Bronchial epithelial cell (primary cell): ENCODE measurements at regions not wholly inside any gene's neighbourhood (a gene's known extent, or its start where the extent isn't known, plus 50 kb on each side); places are given as distances from the start of the nearest gene placed in this dataset.

Source experiments
- DNase-seq: peaks from one replicate; pipeline ENCODE4 v3.0.0-alpha.2; 2010; ENCODE audit warnings: low read depth
- FAIRE-seq: peaks from 2 replicates; lab custom pipeline; 2011; peaks lifted over from hg19 to GRCh38; lab: Jason Lieb, UNC
- H3K27me3 ChIP-seq: 2 replicates; pipeline ENCODE4 v1.5.1; 2011; ENCODE audit warnings: low read length; ENCODE audit not compliant: control insufficient read depth, insufficient read depth
- H3K36me3 ChIP-seq: 2 replicates; pipeline ENCODE4 v1.5.1; 2011; ENCODE audit warnings: low read length; ENCODE audit not compliant: control insufficient read depth, insufficient read depth
- H3K4me3 ChIP-seq: 2 replicates; pipeline ENCODE4 v1.5.1; 2011; ENCODE audit warnings: mild to moderate bottlenecking, low read depth, low read length, control low read depth
- TF ChIP-seq, protein P1 (sequence below): IDR thresholded peaks from 2 replicates; pipeline ENCODE4 v1.5.1; 2011; ENCODE audit warnings: mild to moderate bottlenecking, moderate library complexity, low read length, control low read depth, inconsistent platforms; ENCODE audit not compliant: insufficient read depth, severe bottlenecking

DNA sequence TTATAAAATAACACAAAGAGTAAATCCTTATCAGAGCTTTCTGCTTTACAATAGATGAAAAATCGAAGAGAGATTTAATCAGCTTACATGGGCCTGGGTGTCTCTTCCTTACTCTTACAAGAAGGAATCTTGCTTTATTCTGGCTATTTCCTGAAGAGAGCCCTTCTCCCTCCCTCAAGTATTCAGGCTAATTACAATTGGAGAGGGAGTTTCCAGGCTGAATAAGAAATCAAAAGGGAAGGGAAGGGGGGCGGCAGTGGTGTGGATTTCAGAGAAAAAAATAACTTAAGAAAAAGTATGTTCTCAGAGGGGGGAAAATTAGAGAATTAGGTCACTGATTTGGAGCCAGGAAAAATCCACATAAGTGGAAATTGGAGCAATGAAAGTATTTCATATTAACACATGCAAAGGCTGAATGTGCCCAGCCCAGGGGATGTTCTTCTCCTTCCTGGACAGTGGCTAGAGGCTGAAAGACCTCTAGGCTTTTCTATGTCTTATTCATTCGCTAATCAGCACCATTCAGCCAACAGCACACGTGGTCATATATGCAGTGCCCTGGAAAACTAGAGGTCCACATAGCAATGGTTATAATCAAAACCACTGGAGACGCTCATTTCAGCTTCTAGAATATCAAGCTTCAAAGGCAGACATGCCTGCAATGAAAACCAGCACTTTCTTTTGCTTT lies 158.9 kb upstream of the BTG1 start:
- DNase-seq = no peak
- Histone ChIP-seq H3K27me3 (no peaks in the 10 kb centered on the region), H3K4me3 (no peak overlapping the region), H3K36me3 (no peaks in the 10 kb centered on the region)
- FAIRE-seq = no peak
- TF ChIP-seq, protein P1, sequence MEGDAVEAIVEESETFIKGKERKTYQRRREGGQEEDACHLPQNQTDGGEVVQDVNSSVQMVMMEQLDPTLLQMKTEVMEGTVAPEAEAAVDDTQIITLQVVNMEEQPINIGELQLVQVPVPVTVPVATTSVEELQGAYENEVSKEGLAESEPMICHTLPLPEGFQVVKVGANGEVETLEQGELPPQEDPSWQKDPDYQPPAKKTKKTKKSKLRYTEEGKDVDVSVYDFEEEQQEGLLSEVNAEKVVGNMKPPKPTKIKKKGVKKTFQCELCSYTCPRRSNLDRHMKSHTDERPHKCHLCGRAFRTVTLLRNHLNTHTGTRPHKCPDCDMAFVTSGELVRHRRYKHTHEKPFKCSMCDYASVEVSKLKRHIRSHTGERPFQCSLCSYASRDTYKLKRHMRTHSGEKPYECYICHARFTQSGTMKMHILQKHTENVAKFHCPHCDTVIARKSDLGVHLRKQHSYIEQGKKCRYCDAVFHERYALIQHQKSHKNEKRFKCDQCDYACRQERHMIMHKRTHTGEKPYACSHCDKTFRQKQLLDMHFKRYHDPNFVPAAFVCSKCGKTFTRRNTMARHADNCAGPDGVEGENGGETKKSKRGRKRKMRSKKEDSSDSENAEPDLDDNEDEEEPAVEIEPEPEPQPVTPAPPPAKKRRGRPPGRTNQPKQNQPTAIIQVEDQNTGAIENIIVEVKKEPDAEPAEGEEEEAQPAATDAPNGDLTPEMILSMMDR = no peak

DNA sequence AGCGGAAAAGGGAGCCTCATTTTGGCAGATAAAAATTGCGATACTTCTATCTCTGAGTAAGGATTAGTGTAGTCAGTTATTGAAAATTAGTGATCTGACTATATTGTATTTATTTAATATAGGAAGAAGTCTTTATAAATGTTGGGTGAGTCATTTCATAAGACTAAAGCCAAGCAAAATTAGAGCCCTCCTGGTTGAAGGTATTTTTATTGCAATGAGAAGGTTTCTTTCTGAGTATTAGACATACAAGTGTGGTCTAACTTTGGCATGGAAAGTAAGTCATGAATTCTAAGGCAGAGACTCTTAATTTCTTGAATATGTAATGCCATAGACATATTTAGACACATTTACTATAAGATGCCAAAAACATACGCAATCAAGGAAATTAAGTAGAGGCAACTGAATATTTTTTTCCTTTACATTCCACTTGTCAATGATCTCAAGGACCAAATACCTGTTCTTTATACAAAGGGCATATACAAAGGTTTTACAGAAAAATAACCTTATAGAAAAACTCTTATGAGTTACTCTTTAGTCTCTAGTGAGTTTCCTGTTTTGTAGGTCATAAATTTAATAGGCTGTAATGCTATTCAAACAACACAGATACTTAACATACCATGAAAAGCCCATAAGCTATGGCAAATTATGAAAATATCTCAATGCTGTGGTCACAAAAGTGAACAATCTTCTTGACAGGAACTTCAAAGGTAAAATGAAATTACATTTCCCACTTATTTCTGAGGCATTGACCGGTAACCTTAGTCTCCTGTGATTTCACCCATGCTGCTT lies 156.6 kb upstream of the BTG1 start:
- no peak for FAIRE-seq
- no peaks in the 10 kb centered on the region for H3K36me3 ChIP-seq
- no peaks in the 10 kb centered on the region for H3K27me3 ChIP-seq
- H3K4me3 ChIP-seq = no peak overlapping the region
- DNase-seq = no peak
- TF ChIP-seq, protein P1 = no peak

DNA sequence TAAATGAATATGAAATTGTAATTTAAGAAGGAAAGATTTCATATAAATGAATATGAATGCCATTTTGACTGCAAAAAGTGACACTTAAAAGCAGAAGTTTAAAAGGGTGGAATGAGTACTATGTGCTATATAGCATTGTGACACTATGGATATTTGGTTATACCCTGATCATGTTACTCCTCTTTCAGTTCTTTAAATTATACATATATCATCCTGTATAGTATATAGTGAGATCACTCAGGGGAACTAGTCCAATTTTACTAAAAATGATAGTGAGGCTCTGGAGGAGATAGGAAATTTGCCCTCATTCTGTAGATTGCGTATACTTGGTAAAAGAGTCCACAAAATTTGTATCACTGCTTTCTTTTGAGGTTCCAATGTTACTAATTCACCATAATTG lies 155.7 kb upstream of the BTG1 start:
- Histone ChIP-seq H3K36me3 (no peaks in the 10 kb centered on the region), H3K27me3 (no peaks in the 10 kb centered on the region), H3K4me3 (no peak overlapping the region)
- FAIRE-seq (no peak), DNase-seq (no peak)
- TF ChIP-seq, protein P1 = no peak

DNA sequence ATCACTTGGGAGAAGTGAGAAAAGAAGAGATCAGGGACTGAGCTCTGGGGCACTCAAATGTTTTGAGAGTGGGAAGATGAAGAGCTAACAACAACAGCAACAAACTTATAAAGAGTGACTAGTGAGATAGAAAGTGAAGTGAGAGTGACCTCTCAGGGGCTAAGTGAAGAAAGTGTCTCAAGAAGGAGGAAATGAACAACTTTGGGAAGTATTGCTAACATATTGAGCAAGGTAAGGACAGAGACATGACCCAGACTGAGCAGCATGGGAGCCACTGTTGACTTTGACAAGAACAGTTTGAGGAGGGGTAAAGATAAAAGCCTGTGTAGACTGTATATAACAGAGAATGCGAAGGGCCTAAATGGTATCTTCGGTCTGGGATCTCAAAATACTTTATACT lies 155.1 kb upstream of the BTG1 start:
- no peak overlapping the region for H3K4me3 ChIP-seq
- H3K27me3 ChIP-seq = no peaks in the 10 kb centered on the region
- no peaks in the 10 kb centered on the region for H3K36me3 ChIP-seq
- DNase-seq (no peak), FAIRE-seq (no peak)
- TF ChIP-seq, protein P1 = no peak

DNA sequence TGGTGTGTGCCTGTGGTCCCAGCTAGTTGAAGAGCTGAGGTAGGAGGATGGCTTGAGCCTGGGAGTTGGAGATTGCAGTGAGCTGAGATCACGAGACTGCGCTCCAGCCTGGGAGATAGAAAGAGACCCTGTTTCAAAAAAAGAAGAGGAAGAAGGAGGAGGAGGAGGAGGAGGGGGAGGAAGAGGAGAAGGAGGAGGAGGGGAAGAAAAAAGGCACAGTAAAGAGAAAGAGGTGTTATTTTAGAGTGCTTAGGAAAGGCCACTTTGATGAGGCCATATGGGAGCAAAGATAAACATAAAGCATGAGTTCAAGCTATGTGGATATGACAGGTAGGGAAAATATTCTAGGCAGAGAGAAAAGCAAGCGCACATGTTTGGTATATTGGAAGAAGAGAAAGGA lies 154.1 kb upstream of the BTG1 start:
- Histone ChIP-seq H3K4me3 (no peak overlapping the region), H3K27me3 (no peaks in the 10 kb centered on the region), H3K36me3 (no peaks in the 10 kb centered on the region)
- FAIRE-seq = no peak
- TF ChIP-seq, protein P1 = no peak
- DNase-seq = no peak
